ENCODE measurements at regions not wholly inside any gene's neighbourhood (a gene's known extent, or its start where the extent isn't known, plus 50 kb on each side); places are given as distances from the start of the nearest gene placed in this dataset.

- Histone ChIP-seq H3K4me3 (no peak overlapping the region), H3K4me1 (no peaks in the 10 kb centered on the region), H3K9me3 (replicated peaks) (no peaks in the 10 kb centered on the region), H3K27ac (replicated peaks) (no peak overlapping the region), H3K27me3 (ENCODE audit: low read depth) (peaks cover 6% of the 10 kb centered on the region), H3K36me3 (no peaks in the 10 kb centered on the region)
- no peak for TF ChIP-seq CTCF (IDR thresholded peaks at IDR 0.05; ENCODE audit: borderline replicate concordance)
- DNase-seq, result no peak
- intact Hi-C loops (cut with micrococcal nuclease), result no loop called here
Measured at GRCh38 chr12:103182299-103182698, 224.8 kb downstream of the ASCL1 start.

- no peak overlapping the region for H3K4me3 ChIP-seq
- H3K27me3 ChIP-seq (ENCODE audit: low read depth), result no peaks in the 10 kb centered on the region
- H3K36me3 ChIP-seq, result no peaks in the 10 kb centered on the region
- TF ChIP-seq CTCF (IDR thresholded peaks at IDR 0.05; ENCODE audit: borderline replicate concordance), result no peak
- intact Hi-C loops (cut with micrococcal nuclease), result no loop called here
- DNase-seq, result no peak
- H3K27ac ChIP-seq (replicated peaks), result no peak overlapping the region
- peaks cover 50% of the 10 kb centered on the region for H3K9me3 ChIP-seq (replicated peaks)
- H3K4me1 ChIP-seq, result no peaks in the 10 kb centered on the region
Measured at GRCh38 chr12:103196467-103196866, 239.0 kb downstream of the ASCL1 start.

GRCh38 chr12:103197725-103198388 is 240.4 kb downstream of the ASCL1 start:
- no peak overlapping the region for H3K4me3 ChIP-seq
- no peaks in the 10 kb centered on the region for H3K36me3 ChIP-seq
- no peaks in the 10 kb centered on the region for H3K4me1 ChIP-seq
- no peak overlapping the region for H3K27ac ChIP-seq (replicated peaks)
- intact Hi-C loops (cut with micrococcal nuclease), result no loop called here
- DNase-seq, result no peak
- no peaks in the 10 kb centered on the region for H3K27me3 ChIP-seq (ENCODE audit: low read depth)
- no peak for TF ChIP-seq CTCF (IDR thresholded peaks at IDR 0.05; ENCODE audit: borderline replicate concordance)
- H3K9me3 ChIP-seq (replicated peaks), result peaks cover 42% of the 10 kb centered on the region

- Histone ChIP-seq H3K27me3 (ENCODE audit: low read depth) (no peaks in the 10 kb centered on the region), H3K9me3 (replicated peaks) (peaks cover 42% of the 10 kb centered on the region), H3K4me3 (no peak overlapping the region), H3K36me3 (no peaks in the 10 kb centered on the region), H3K4me1 (no peaks in the 10 kb centered on the region), H3K27ac (replicated peaks) (no peak overlapping the region)
- DNase-seq, result no peak
- TF ChIP-seq CTCF (IDR thresholded peaks at IDR 0.05; ENCODE audit: borderline replicate concordance), result no peak
- intact Hi-C loops (cut with micrococcal nuclease), result no loop called here
Measured at GRCh38 chr12:103198499-103198898, 241.0 kb downstream of the ASCL1 start.

GRCh38 chr12:103205906-103206305 is 248.4 kb downstream of the ASCL1 start:
- TF ChIP-seq CTCF (IDR thresholded peaks at IDR 0.05; ENCODE audit: borderline replicate concordance), result no peak
- no peaks in the 10 kb centered on the region for H3K36me3 ChIP-seq
- no peak for DNase-seq
- H3K27ac ChIP-seq (replicated peaks), result no peak overlapping the region
- no peaks in the 10 kb centered on the region for H3K4me1 ChIP-seq
- peaks cover 7% of the 10 kb centered on the region for H3K9me3 ChIP-seq (replicated peaks)
- intact Hi-C loops (cut with micrococcal nuclease), result no loop called here
- no peaks in the 10 kb centered on the region for H3K27me3 ChIP-seq (ENCODE audit: low read depth)
- no peak overlapping the region for H3K4me3 ChIP-seq
